Colon (tissue), 2 donors: ENCODE measurements at regions not wholly inside any gene's neighbourhood (a gene's known extent, or its start where the extent isn't known, plus 50 kb on each side); places are given as distances from the start of the nearest gene placed in this dataset.

Source experiments
- FAIRE-seq: peaks from 2 replicates; lab custom pipeline; 2012; peaks lifted over from hg19 to GRCh38; lab: Jason Lieb, UNC
- donor health status: control.
- donor health status: control.

GRCh38 chr2:212708355-212708754 is 169.8 kb upstream of the ERBB4 start:
- no peak for FAIRE-seq

- no peak for FAIRE-seq
Observed at GRCh38 chr2:212695426-212695825, 156.8 kb upstream of the ERBB4 start.

- FAIRE-seq, result no peak
Observed at GRCh38 chr2:212694398-212694797, 155.8 kb upstream of the ERBB4 start.

- FAIRE-seq, result no peak
Observed at GRCh38 chr2:212692466-212692865, 153.9 kb upstream of the ERBB4 start.

GRCh38 chr2:212686285-212686895 is 147.8 kb upstream of the ERBB4 start:
- FAIRE-seq, result no peak

- no peak for FAIRE-seq
Observed at GRCh38 chr2:212683346-212684097, 144.9 kb upstream of the ERBB4 start.

- no peak for FAIRE-seq
Observed at GRCh38 chr2:212682937-212683336, 144.3 kb upstream of the ERBB4 start.

- FAIRE-seq, result no peak
Observed at GRCh38 chr2:212677466-212677865, 138.9 kb upstream of the ERBB4 start.

GRCh38 chr2:212672186-212672585 is 133.6 kb upstream of the ERBB4 start:
- no peak for FAIRE-seq

GRCh38 chr2:212669761-212670160 is 131.2 kb upstream of the ERBB4 start:
- no peak for FAIRE-seq

- FAIRE-seq, result no peak
Observed at GRCh38 chr2:212667751-212668316, 129.2 kb upstream of the ERBB4 start.

- no peak for FAIRE-seq
Observed at GRCh38 chr2:212665948-212666347, 127.3 kb upstream of the ERBB4 start.

GRCh38 chr2:212659441-212659840 is 120.8 kb upstream of the ERBB4 start:
- FAIRE-seq, result no peak

GRCh38 chr2:212649646-212650045 is 111.0 kb upstream of the ERBB4 start:
- no peak for FAIRE-seq

- FAIRE-seq, result no peak
Observed at GRCh38 chr2:212646698-212647366, 108.2 kb upstream of the ERBB4 start.

GRCh38 chr2:212644195-212644837 is 105.7 kb upstream of the ERBB4 start:
- no peak for FAIRE-seq

- no peak for FAIRE-seq
Observed at GRCh38 chr2:212640428-212640827, 101.8 kb upstream of the ERBB4 start.

- FAIRE-seq, result no peak
Observed at GRCh38 chr2:212638694-212639093, 100.1 kb upstream of the ERBB4 start.

GRCh38 chr2:212628586-212628985 is 90.0 kb upstream of the ERBB4 start:
- no peak for FAIRE-seq

GRCh38 chr2:212626371-212626918 is 87.8 kb upstream of the ERBB4 start:
- no peak for FAIRE-seq

- FAIRE-seq, result no peak
Observed at GRCh38 chr2:212619954-212620353, 81.4 kb upstream of the ERBB4 start.

GRCh38 chr2:212618636-212619035 is 80.0 kb upstream of the ERBB4 start:
- no peak for FAIRE-seq
